H9 (cell line): ENCODE measurements at regions not wholly inside any gene's neighbourhood (a gene's known extent, or its start where the extent isn't known, plus 50 kb on each side); places are given as distances from the start of the nearest gene placed in this dataset.
"Not testable (repeated sequence)": the region's sequence is repeated elsewhere in the genome, so short reads cannot be mapped to it uniquely, and the experiment has no call there.

ENCODE experiments used
- DNase-seq: peaks from one replicate; pipeline ENCODE4 v3.0.0-alpha.2; 2017
- H2AFZ ChIP-seq: one replicate; pipeline ENCODE4 v1.6.1; 2013; ENCODE audit warnings: mild to moderate bottlenecking, low read length, control low read depth, moderate library complexity
- H2AK5ac ChIP-seq: 2 replicates; pipeline ENCODE4 v1.6.1; 2013; ENCODE audit warnings: low read length, control low read depth, mixed read lengths; ENCODE audit not compliant: insufficient read length
- H2BK120ac ChIP-seq: one replicate; pipeline ENCODE4 v1.6.1; 2013; ENCODE audit warnings: low read depth, mild to moderate bottlenecking, low read length, control low read depth, inconsistent platforms; ENCODE audit not compliant: poor library complexity, severe bottlenecking
- H2BK12ac ChIP-seq: 2 replicates; pipeline ENCODE4 v1.6.1; 2013; ENCODE audit warnings: low read length, control low read depth, mixed read lengths, low read depth; ENCODE audit not compliant: insufficient read length
- H2BK15ac ChIP-seq: 2 replicates; pipeline ENCODE4 v1.6.1; 2013; ENCODE audit warnings: low read depth, low read length, control low read depth
- H2BK20ac ChIP-seq: one replicate; pipeline ENCODE4 v1.6.1; 2013; ENCODE audit warnings: low read depth, mild to moderate bottlenecking, low read length, control low read depth, inconsistent platforms; ENCODE audit not compliant: poor library complexity, severe bottlenecking
- H2BK5ac ChIP-seq: 2 replicates; pipeline ENCODE4 v1.6.1; 2013; ENCODE audit warnings: low read length, control low read depth, mixed read lengths; ENCODE audit not compliant: insufficient read length
- H3K14ac ChIP-seq: 2 replicates; pipeline ENCODE4 v1.6.1; 2013; ENCODE audit warnings: low read length, control low read depth; ENCODE audit not compliant: insufficient read depth
- H3K18ac ChIP-seq: 2 replicates; pipeline ENCODE4 v1.6.1; 2013; ENCODE audit warnings: low read depth, mild to moderate bottlenecking, mixed read lengths, low read length, control low read depth; ENCODE audit not compliant: insufficient read length
- H3K23ac ChIP-seq: 2 replicates; pipeline ENCODE4 v1.6.1; 2013; ENCODE audit warnings: low read length, control low read depth, mixed read lengths, low read depth; ENCODE audit not compliant: insufficient read length
- H3K23me2 ChIP-seq: 2 replicates; pipeline ENCODE4 v1.6.1; 2013; ENCODE audit warnings: low read depth, mild to moderate bottlenecking, mixed read lengths, low read length, control low read depth; ENCODE audit not compliant: insufficient read length, poor library complexity, severe bottlenecking
- H3K27ac ChIP-seq: 2 replicates; pipeline ENCODE4 v1.5.1; 2013; ENCODE audit warnings: low read length, control low read depth, mixed read lengths, low read depth; ENCODE audit not compliant: insufficient read length
- H3K27me3 ChIP-seq: 2 replicates; pipeline ENCODE4 v1.6.1; 2013; ENCODE audit warnings: low read length, control low read depth, inconsistent platforms; ENCODE audit not compliant: insufficient read depth
- H3K4ac ChIP-seq: 2 replicates; pipeline ENCODE4 v1.6.1; 2013; ENCODE audit warnings: low read depth, mild to moderate bottlenecking, control low read depth, inconsistent platforms, low read length, moderate library complexity
- H3K4me1 ChIP-seq: 2 replicates; pipeline ENCODE4 v1.6.1; 2013; ENCODE audit warnings: low read length, control low read depth, inconsistent platforms; ENCODE audit not compliant: insufficient read depth
- H3K4me2 ChIP-seq: 2 replicates; pipeline ENCODE4 v1.6.1; 2013; ENCODE audit warnings: low read length, control low read depth, mixed read lengths; ENCODE audit not compliant: insufficient read length, insufficient read depth
- H3K56ac ChIP-seq: 2 replicates; pipeline ENCODE4 v1.6.1; 2013; ENCODE audit warnings: low read depth, mild to moderate bottlenecking, mixed read lengths, low read length, control low read depth; ENCODE audit not compliant: insufficient read length
- H3K79me1 ChIP-seq: 2 replicates; pipeline ENCODE4 v1.6.1; 2013; ENCODE audit warnings: low read depth, mild to moderate bottlenecking, moderate library complexity, low read length, control low read depth, inconsistent platforms; ENCODE audit not compliant: insufficient read depth, poor library complexity, severe bottlenecking
- H3K79me2 ChIP-seq: 2 replicates; pipeline ENCODE4 v1.6.1; 2013; ENCODE audit warnings: low read length, control low read depth, inconsistent platforms; ENCODE audit not compliant: insufficient read depth
- H3K9ac ChIP-seq: 2 replicates; pipeline ENCODE4 v1.6.1; 2013; ENCODE audit warnings: low read length, control low read depth, mixed read lengths; ENCODE audit not compliant: insufficient read length; ENCODE audit errors: extremely low read depth
- H3K9me3 ChIP-seq: one replicate; pipeline ENCODE4 v1.6.1; 2013; ENCODE audit warnings: low read depth, low read length, inconsistent platforms; ENCODE audit not compliant: control insufficient read depth
- H3T11ph ChIP-seq: one replicate; pipeline ENCODE4 v1.6.1; 2013; ENCODE audit warnings: mild to moderate bottlenecking, low read length, control low read depth, inconsistent platforms
- H4K20me1 ChIP-seq: one replicate; pipeline ENCODE4 v1.6.1; 2013; ENCODE audit not compliant: control insufficient read depth, insufficient read length, insufficient read depth
- H4K5ac ChIP-seq: 2 replicates; pipeline ENCODE4 v1.6.1; 2013; ENCODE audit warnings: low read depth, mild to moderate bottlenecking, mixed read lengths, low read length, control low read depth; ENCODE audit not compliant: insufficient read length
- H4K8ac ChIP-seq: replicated peaks from 2 replicates; pipeline ENCODE4 v1.6.1; 2013; ENCODE audit warnings: low read length, control low read depth, mixed read lengths, low read depth; ENCODE audit not compliant: insufficient read length
- H4K91ac ChIP-seq: 2 replicates; pipeline ENCODE4 v1.6.1; 2013; ENCODE audit warnings: low read depth, mild to moderate bottlenecking, moderate library complexity, mixed read lengths, low read length, control low read depth; ENCODE audit not compliant: insufficient read length
- H3K27ac Mint-ChIP-seq, 3 experiments: 2 replicates in 2 of 3; 3 replicates in 1 of 3; pipeline ENCODE4 v1.8.0; 2020 to 2021; ENCODE audit warnings: mixed read lengths in 3 of 3, mild to moderate bottlenecking in 1 of 3, moderate library complexity in 1 of 3
- H3K27me3 Mint-ChIP-seq: 2 replicates; pipeline ENCODE4 v1.8.0; 2021; ENCODE audit warnings: low read depth, mild to moderate bottlenecking, moderate library complexity, mixed read lengths
- H3K36me3 Mint-ChIP-seq, 3 experiments: 2 replicates in 2 of 3; 3 replicates in 1 of 3; pipeline ENCODE4 v1.8.0; 2020 to 2021; ENCODE audit warnings: low read depth in 3 of 3, mixed read lengths in 3 of 3; ENCODE audit not compliant: insufficient read depth in 1 of 3
- H3K4me1 Mint-ChIP-seq, 2 experiments: 2 replicates each; pipeline ENCODE4 v1.8.0; 2020; ENCODE audit warnings: mixed read lengths in 2 of 2
- H3K4me3 Mint-ChIP-seq, 2 experiments: 2 replicates in 1 of 2; 3 replicates in 1 of 2; pipeline ENCODE4 v1.8.0; 2020 to 2021; ENCODE audit warnings: mild to moderate bottlenecking in 2 of 2, mixed read lengths in 2 of 2, moderate library complexity in 1 of 2
- H3K9me3 Mint-ChIP-seq, 2 experiments: 2 replicates in 1 of 2; 3 replicates in 1 of 2; pipeline ENCODE4 v1.8.0; 2020; ENCODE audit warnings: mild to moderate bottlenecking in 2 of 2, mixed read lengths in 2 of 2, moderate library complexity in 1 of 2
- WGBS: extraction: QIAGEN DNeasy Blood & Tissue Kit; methylation state at CpG from one replicate; pipeline ENCODE4 v1.1.7; 2013; ENCODE audit warnings: missing lambda C conversion rate, low lambda C conversion rate, mixed read lengths; ENCODE audit not compliant: insufficient read length; ENCODE audit errors: extremely low coverage; 5-methylcytosine and 5-hydroxymethylcytosine counted together

GRCh38 chr13:16128675-16129074 lies 3052.9 kb downstream of the TUBA3C start:
- not testable (repeated sequence) for H4K20me1 ChIP-seq, H3K27me3 Mint-ChIP-seq, H3K79me2 ChIP-seq, H3K4me2 ChIP-seq, H2BK120ac ChIP-seq, H4K8ac ChIP-seq, H2BK5ac ChIP-seq, H3K23me2 ChIP-seq, H3T11ph ChIP-seq, H3K79me1 ChIP-seq, H3K27me3 ChIP-seq, H3K27ac ChIP-seq, H3K18ac ChIP-seq, H2BK15ac ChIP-seq, H3K4me1 Mint-ChIP-seq, H3K4me1 ChIP-seq, H2BK20ac ChIP-seq, H3K27ac Mint-ChIP-seq, DNase-seq, H3K4me3 Mint-ChIP-seq, H4K5ac ChIP-seq, H3K23ac ChIP-seq, H3K56ac ChIP-seq, H4K91ac ChIP-seq, H2BK12ac ChIP-seq, H3K9ac ChIP-seq, H2AFZ ChIP-seq, H3K14ac ChIP-seq, H2AK5ac ChIP-seq, H3K4ac ChIP-seq
- Mint-ChIP-seq H3K36me3 (peaks cover 0 to 14% (median 9%) of the 10 kb centered on the region in 3 experiments; a peak in 5 of 7 replicates), H3K9me3 (peaks cover 39 to 45% of the 10 kb centered on the region in 2 experiments)
- H3K9me3 ChIP-seq = peaks cover 12% of the 10 kb centered on the region
- WGBS = no CpG with 5 or more reads among the region's 6 CpGs

- not testable (repeated sequence) for H4K20me1 ChIP-seq, H3K79me2 ChIP-seq, H3K4me1 Mint-ChIP-seq, H3K23me2 ChIP-seq, H3K23ac ChIP-seq, H3K27ac Mint-ChIP-seq, H2BK120ac ChIP-seq, H4K8ac ChIP-seq, H3K27ac ChIP-seq, H2BK20ac ChIP-seq, H3K4me3 Mint-ChIP-seq, H3K9ac ChIP-seq, H2AK5ac ChIP-seq, H3K4me2 ChIP-seq, H3K27me3 ChIP-seq, H2BK5ac ChIP-seq, H3K4ac ChIP-seq, H2AFZ ChIP-seq, H4K91ac ChIP-seq, H3K14ac ChIP-seq, H4K5ac ChIP-seq, H2BK15ac ChIP-seq, H3K56ac ChIP-seq, DNase-seq, H2BK12ac ChIP-seq, H3K27me3 Mint-ChIP-seq, H3K4me1 ChIP-seq, H3K79me1 ChIP-seq, H3K18ac ChIP-seq, H3T11ph ChIP-seq
- Mint-ChIP-seq H3K36me3 (peaks cover 6 to 14% (median 7%) of the 10 kb centered on the region in 3 experiments; a peak in 6 of 7 replicates), H3K9me3 (peaks cover 30 to 40% of the 10 kb centered on the region in 2 experiments)
- WGBS = no CpG with 5 or more reads among the region's 6 CpGs
- peaks cover 16% of the 10 kb centered on the region for H3K9me3 ChIP-seq
These were observed 3068.2 kb downstream of the TUBA3C start for GRCh38 chr13:16113391-16113790.
